Activated T-helper 2 cell treated with anti-CD3 and anti-CD28 coated beads, Interferon-gamma antibody, Interleukin-2, Interleukin-4, amounts not matched to agents 10 μg/mL and 5 μg/mL and 100 μg/mL, durations not matched to agents 14 hours and 24 hours and 36 hours (primary cell): ENCODE measurements at regions not wholly inside any gene's neighbourhood (a gene's known extent, or its start where the extent isn't known, plus 50 kb on each side); places are given as distances from the start of the nearest gene placed in this dataset.
A peak's percentile ranks its signal among the peaks of the same experiment; 100 is the strongest.

ENCODE experiments used
- DNase-seq: peaks from one replicate; pipeline ENCODE4 v3.0.0; 2021; ENCODE audit warnings: low spot score
- H3K27ac Mint-ChIP-seq: one replicate; pipeline ENCODE4 v1.8.0; 2021; ENCODE audit warnings: mixed read lengths
- H3K27me3 Mint-ChIP-seq: one replicate; pipeline ENCODE4 v1.8.0; 2021; ENCODE audit warnings: low read depth, mixed read lengths
- H3K36me3 Mint-ChIP-seq: one replicate; pipeline ENCODE4 v1.8.0; 2021; ENCODE audit warnings: low read depth, mixed read lengths
- H3K4me1 Mint-ChIP-seq: one replicate; pipeline ENCODE4 v1.8.0; 2021; ENCODE audit warnings: low read depth, mixed read lengths
- H3K4me3 Mint-ChIP-seq: one replicate; pipeline ENCODE4 v1.8.0; 2021; ENCODE audit warnings: low read depth, mild to moderate bottlenecking, moderate library complexity, mixed read lengths
- H3K9me3 Mint-ChIP-seq: one replicate; pipeline ENCODE4 v1.8.0; 2021; ENCODE audit warnings: mixed read lengths
- intact Hi-C: fragments of 100-400 bp; cut with micrococcal nuclease; formaldehyde crosslinking; loops from one replicate; pipeline ENCODE4 v1.15.1; 2023

DNA sequence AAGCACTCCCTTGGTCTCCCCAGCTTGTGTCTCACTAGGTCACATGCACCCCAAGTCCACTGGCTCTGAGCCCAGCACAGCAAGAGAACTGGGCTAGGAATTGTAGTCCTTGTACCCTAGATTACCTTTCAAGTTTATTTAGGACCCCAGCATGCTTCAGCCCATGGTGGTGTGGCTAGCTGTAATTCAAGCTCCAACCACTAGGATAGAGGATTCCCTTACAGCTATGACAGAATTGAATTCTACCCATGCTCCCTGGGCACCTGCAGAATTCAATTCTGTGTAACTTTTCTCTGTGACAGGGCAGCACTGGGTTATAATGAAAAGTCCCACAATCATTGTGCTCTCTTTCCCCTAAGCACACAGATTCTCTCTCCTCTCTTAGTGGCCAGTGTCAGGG, 253.8 kb upstream of the DMD start:
- H3K27me3 Mint-ChIP-seq = no peaks in the 10 kb centered on the region
- H3K9me3 Mint-ChIP-seq = no peaks in the 10 kb centered on the region
- intact Hi-C loops = no loop called here
- H3K4me1 Mint-ChIP-seq = no peaks in the 10 kb centered on the region
- no peak overlapping the region for H3K27ac Mint-ChIP-seq
- no peaks in the 10 kb centered on the region for H3K36me3 Mint-ChIP-seq
- DNase-seq = no peak
- no peak overlapping the region for H3K4me3 Mint-ChIP-seq

DNA sequence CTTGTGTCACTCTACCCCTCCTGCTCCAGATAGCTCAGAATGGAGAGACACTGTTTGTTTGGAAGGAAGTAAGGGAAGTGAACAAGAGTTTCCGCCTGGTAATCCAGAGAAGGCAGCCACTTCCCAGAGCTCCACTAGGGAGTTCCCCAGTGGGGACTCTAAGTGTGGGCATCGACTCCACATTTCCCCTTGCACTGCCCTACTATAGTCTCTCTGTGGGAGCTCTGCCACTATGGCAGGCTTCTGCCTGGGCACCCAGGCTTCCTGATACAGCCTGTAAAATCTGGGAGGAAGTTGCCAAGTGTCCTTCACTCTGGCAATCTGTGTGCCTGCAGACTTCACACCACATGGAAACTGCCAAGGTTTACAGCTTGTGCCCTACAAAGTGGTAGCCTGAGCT, 245.8 kb upstream of the DMD start:
- H3K36me3 Mint-ChIP-seq = no peaks in the 10 kb centered on the region
- H3K9me3 Mint-ChIP-seq = peaks cover 11% of the 10 kb centered on the region
- no peaks in the 10 kb centered on the region for H3K4me1 Mint-ChIP-seq
- intact Hi-C loops = no loop called here
- H3K27ac Mint-ChIP-seq = no peak overlapping the region
- H3K27me3 Mint-ChIP-seq = no peaks in the 10 kb centered on the region
- no peak overlapping the region for H3K4me3 Mint-ChIP-seq
- DNase-seq = no peak

- no peaks in the 10 kb centered on the region for H3K4me1 Mint-ChIP-seq
- H3K27ac Mint-ChIP-seq = no peak overlapping the region
- no peak for DNase-seq
- H3K36me3 Mint-ChIP-seq = no peaks in the 10 kb centered on the region
- H3K4me3 Mint-ChIP-seq = no peak overlapping the region
- no peaks in the 10 kb centered on the region for H3K27me3 Mint-ChIP-seq
- intact Hi-C loops = no loop called here
- peaks cover 7% of the 10 kb centered on the region for H3K9me3 Mint-ChIP-seq
Measured at GRCh38 chrX:33447285-33447684, 235.9 kb upstream of the DMD start.

DNA sequence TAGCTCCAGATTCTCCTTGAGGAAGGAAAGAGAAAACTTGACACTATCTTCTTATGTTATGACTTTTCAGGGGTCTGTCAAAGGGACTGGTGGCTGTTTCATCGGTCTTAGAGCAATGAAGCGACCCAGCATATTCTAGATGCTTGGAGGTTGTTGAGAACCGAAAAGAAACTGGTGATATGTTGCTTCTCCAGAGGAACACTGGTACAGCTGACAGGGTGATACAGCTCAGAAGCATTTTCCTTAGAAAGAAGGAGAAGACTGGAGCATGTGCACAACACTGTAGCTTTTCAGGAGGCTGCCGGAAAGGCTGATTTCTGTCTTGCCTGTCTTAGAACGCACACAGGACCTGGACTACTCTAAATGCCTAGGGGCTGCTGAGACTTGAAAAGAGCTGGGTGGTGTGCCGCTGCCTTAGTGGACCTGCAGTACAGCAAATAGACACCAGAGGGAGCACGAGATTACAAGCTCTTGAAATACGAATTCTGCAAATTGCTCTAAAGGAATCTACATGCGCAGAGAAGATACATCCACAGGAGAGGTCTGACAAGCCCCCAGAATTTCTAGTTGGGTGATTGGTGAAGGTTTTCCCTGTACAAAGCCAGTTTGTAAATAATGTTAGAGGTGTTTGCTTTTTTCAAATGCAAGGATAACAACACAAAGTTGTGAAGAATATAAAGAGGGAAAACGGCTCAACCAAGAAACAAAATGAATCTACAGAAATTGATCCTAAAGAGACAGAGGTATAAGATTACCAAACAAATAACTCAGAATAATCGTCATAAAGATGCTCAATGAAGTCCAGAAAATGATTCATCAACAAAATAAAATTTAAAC, 223.1 kb upstream of the DMD start:
- Mint-ChIP-seq H3K9me3 (no peaks in the 10 kb centered on the region), H3K36me3 (no peaks in the 10 kb centered on the region), H3K27me3 (no peaks in the 10 kb centered on the region), H3K4me1 (no peaks in the 10 kb centered on the region), H3K4me3 (no peak overlapping the region), H3K27ac (no peak overlapping the region)
- DNase-seq = peak; percentile 7
- intact Hi-C loops = loop anchor here (5.0 kb wide), 1 partner anchor 868 kb away; no protein-coding TSS in a partner anchor

DNA sequence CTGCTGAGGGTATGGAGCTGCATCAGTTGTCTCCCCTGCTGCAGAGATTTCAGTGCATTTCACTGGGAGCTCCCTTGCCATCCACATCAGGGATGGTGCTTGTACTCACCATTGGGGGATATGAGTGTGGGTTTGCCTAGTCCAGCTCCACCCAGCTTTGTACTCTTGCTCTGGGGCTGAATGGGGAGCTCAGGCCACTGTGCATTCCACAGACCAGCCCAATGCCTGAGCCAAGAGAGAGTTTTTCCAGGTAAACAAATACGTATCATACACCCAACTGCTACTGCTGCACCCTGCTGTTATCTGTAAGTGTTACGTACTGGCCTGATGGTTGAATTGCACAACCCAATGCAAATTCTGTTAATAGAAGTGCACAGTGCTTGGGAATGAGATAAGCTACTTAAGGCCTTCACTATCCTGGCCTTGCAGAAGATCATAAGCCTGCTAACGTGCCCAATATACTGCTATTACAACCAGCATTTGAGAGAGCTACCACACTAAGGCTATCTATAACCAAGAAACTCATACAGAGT, 205.0 kb upstream of the DMD start:
- Mint-ChIP-seq H3K27me3 (no peaks in the 10 kb centered on the region), H3K4me1 (no peaks in the 10 kb centered on the region), H3K27ac (no peak overlapping the region), H3K36me3 (no peaks in the 10 kb centered on the region), H3K9me3 (peaks cover 17% of the 10 kb centered on the region), H3K4me3 (no peak overlapping the region)
- DNase-seq = no peak
- intact Hi-C loops = no loop called here

DNA sequence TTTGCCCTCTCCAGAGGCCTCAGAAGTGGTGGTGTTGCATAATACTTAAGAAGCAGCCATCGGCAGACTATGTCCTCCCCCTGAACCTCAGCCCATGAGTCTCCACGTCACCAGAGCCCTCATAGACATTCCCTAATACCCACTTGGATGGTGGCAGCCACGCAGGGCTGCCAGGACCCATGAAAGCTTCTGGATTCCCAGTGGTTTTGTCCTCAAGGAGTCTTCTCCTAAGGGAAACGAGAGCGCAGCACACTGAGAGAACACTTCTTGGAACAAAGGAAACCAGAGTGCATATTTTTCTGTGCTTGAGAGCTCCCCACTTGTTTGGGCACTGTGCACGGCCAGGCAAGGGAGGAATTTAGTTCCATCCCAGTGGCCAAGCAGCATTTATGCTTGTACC, 204.1 kb upstream of the DMD start:
- Mint-ChIP-seq H3K9me3 (peaks cover 23% of the 10 kb centered on the region), H3K4me3 (no peak overlapping the region), H3K27me3 (no peaks in the 10 kb centered on the region), H3K36me3 (no peaks in the 10 kb centered on the region), H3K27ac (no peak overlapping the region), H3K4me1 (no peaks in the 10 kb centered on the region)
- intact Hi-C loops = no loop called here
- no peak for DNase-seq

DNA sequence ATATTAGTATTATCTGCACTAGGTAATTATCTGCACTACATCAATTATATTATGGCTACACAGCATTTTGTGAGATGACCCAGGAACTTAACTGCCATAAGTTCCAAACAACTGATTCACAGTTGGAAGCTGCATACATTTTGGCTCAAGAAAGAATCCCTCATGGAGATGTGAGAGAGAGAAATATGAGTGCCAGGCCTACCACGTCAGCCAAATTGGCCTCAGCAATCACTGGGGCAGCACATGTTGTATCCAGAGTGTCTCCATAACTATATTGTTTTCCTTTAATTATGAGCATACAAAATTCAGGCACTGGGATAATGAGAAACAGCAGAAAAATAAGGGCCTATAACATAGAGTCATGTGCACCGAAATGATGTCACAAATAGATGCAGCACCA, 174.2 kb upstream of the DMD start:
- Mint-ChIP-seq H3K27me3 (no peaks in the 10 kb centered on the region), H3K36me3 (no peaks in the 10 kb centered on the region), H3K9me3 (peaks cover 15% of the 10 kb centered on the region), H3K4me3 (no peak overlapping the region), H3K27ac (no peak overlapping the region), H3K4me1 (no peaks in the 10 kb centered on the region)
- intact Hi-C loops = no loop called here
- DNase-seq = no peak

- Mint-ChIP-seq H3K4me3 (no peak overlapping the region), H3K27ac (no peak overlapping the region), H3K27me3 (no peaks in the 10 kb centered on the region), H3K36me3 (no peaks in the 10 kb centered on the region), H3K4me1 (no peaks in the 10 kb centered on the region), H3K9me3 (peaks cover 12% of the 10 kb centered on the region)
- intact Hi-C loops = no loop called here
- no peak for DNase-seq
Measured at GRCh38 chrX:33379839-33380238, 168.5 kb upstream of the DMD start.

- Mint-ChIP-seq H3K27me3 (no peaks in the 10 kb centered on the region), H3K4me1 (no peaks in the 10 kb centered on the region), H3K36me3 (no peaks in the 10 kb centered on the region), H3K27ac (no peak overlapping the region), H3K4me3 (no peak overlapping the region), H3K9me3 (peaks cover 25% of the 10 kb centered on the region)
- no peak for DNase-seq
- intact Hi-C loops = no loop called here
Measured at GRCh38 chrX:33357606-33358005, 146.3 kb upstream of the DMD start.

DNA sequence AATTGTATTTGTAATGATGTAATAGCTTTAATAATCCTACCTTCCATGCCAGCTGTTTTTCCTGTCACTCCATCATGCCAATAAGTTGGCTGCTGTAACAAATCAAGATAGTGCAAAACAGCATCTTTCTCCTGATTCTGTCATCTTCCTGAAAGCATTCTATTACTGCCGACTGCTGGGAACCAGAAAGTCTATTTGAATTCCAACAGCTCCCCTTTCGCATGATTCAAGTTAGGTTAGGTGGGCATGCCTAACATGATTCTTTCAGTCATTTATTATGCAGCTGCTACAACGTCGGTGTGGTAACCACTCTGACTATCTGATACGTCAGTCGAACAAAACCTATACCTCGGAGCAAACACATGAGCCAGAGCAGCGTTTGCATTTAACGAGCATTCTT, 127.9 kb upstream of the DMD start:
- Mint-ChIP-seq H3K9me3 (peaks cover 4% of the 10 kb centered on the region), H3K27ac (no peak overlapping the region), H3K4me1 (no peaks in the 10 kb centered on the region), H3K36me3 (no peaks in the 10 kb centered on the region), H3K27me3 (no peaks in the 10 kb centered on the region), H3K4me3 (no peak overlapping the region)
- intact Hi-C loops = no loop called here
- no peak for DNase-seq

- Mint-ChIP-seq H3K4me1 (no peaks in the 10 kb centered on the region), H3K9me3 (no peaks in the 10 kb centered on the region), H3K36me3 (no peaks in the 10 kb centered on the region), H3K4me3 (no peak overlapping the region), H3K27me3 (no peaks in the 10 kb centered on the region), H3K27ac (no peak overlapping the region)
- intact Hi-C loops = no loop called here
- DNase-seq = no peak
Measured at GRCh38 chrX:33336783-33337182, 125.4 kb upstream of the DMD start.

DNA sequence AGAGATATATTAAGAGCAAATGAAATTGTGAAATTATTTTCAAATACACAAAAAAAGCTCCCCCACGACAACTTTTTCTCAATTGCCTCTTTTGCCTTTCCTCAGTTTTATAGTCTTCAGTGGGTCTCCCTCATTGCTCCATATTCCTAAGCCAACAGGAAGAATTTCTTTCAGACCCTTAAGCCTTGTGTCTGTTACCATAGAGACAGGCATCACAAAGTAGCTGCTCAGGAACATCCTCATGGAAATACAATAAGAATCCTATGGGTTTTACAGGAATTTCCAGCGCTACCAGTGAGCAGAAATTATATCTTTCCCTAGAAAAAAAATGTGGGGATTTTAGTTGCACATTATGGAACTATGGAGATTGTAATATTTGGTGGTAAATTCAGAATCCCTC, 121.9 kb upstream of the DMD start:
- intact Hi-C loops = no loop called here
- H3K4me1 Mint-ChIP-seq = no peaks in the 10 kb centered on the region
- H3K36me3 Mint-ChIP-seq = no peaks in the 10 kb centered on the region
- H3K4me3 Mint-ChIP-seq = no peak overlapping the region
- no peak overlapping the region for H3K27ac Mint-ChIP-seq
- no peak for DNase-seq
- no peaks in the 10 kb centered on the region for H3K27me3 Mint-ChIP-seq
- H3K9me3 Mint-ChIP-seq = no peaks in the 10 kb centered on the region

DNA sequence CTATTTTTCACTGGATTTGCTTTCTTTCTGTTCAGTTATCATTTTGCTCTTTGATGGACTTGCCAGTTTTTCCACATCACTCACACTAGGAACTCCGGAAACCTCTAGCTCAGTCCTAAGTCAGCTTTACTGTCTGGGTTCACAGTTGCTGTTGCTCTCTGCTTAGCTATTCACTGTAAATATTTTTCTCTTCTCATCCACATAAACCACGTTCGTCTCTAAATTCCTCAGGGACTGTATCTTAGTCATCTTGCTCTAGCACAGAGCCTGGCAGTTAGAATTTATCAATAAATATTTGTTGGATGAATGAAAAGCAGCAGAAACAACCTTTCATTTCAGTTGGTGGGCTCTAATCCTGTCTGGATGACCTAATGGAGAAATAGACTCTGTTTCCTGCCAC, 119.4 kb upstream of the DMD start:
- H3K4me1 Mint-ChIP-seq = no peaks in the 10 kb centered on the region
- intact Hi-C loops = no loop called here
- no peak for DNase-seq
- no peak overlapping the region for H3K4me3 Mint-ChIP-seq
- no peaks in the 10 kb centered on the region for H3K27me3 Mint-ChIP-seq
- H3K27ac Mint-ChIP-seq = no peak overlapping the region
- no peaks in the 10 kb centered on the region for H3K9me3 Mint-ChIP-seq
- H3K36me3 Mint-ChIP-seq = no peaks in the 10 kb centered on the region
